CD4-positive, alpha-beta memory T cell (primary cell): ENCODE measurements at regions not wholly inside any gene's neighbourhood (a gene's known extent, or its start where the extent isn't known, plus 50 kb on each side); places are given as distances from the start of the nearest gene placed in this dataset.

Experiments
- CTCF ChIA-PET: fragments of 350-600 bp; sonication (Branson Sonifier 250); formaldehyde crosslinking; loops from one replicate; lab custom pipeline; 2021; ENCODE audit warnings: inconsistent platforms; ENCODE audit not compliant: partially characterized antibody; lab: Charles Lee
- POLR2A ChIA-PET: fragments of 350-600 bp; sonication (Branson Sonifier 250); formaldehyde crosslinking; loops from one replicate; lab custom pipeline; 2021; ENCODE audit not compliant: partially characterized antibody; lab: Charles Lee
- DNase-seq, 5 donors: peaks; one replicate each; pipeline versions ENCODE4 v3.0.0 to v3.0.0-alpha.2; 2020 to 2022; ENCODE audit warnings: mixed read lengths in 1 of 5
- H3K27ac ChIP-seq: one replicate; pipeline ENCODE4 v1.7.0; 2013; ENCODE audit warnings: low read depth, low read length
- H3K27me3 ChIP-seq: 2 replicates; pipeline ENCODE4 v1.7.0; 2013; ENCODE audit warnings: mild to moderate bottlenecking, low read length, moderate library complexity; ENCODE audit not compliant: insufficient read depth
- H3K36me3 ChIP-seq: 2 replicates; pipeline ENCODE4 v1.7.0; 2013; ENCODE audit warnings: mild to moderate bottlenecking, low read length, moderate library complexity; ENCODE audit not compliant: insufficient read depth
- H3K4me1 ChIP-seq: 2 replicates; pipeline ENCODE4 v1.7.0; 2013; ENCODE audit warnings: mild to moderate bottlenecking, low read length, moderate library complexity; ENCODE audit not compliant: insufficient read depth
- H3K4me3 ChIP-seq, 2 donors: one replicate each; pipeline ENCODE4 v1.7.0; 2013; ENCODE audit warnings: low read length in 2 of 2, mild to moderate bottlenecking in 1 of 2
- H3K9me3 ChIP-seq, 2 donors: one replicate each; pipeline ENCODE4 v1.7.0; 2013; ENCODE audit warnings: low read length in 2 of 2, control low read depth in 1 of 2; ENCODE audit not compliant: control insufficient read depth in 1 of 2
- H3K27ac Mint-ChIP-seq, 7 donors: one replicate each; pipeline ENCODE4 v1.8.0; 2020 to 2021; ENCODE audit warnings: mixed read lengths in 7 of 7, mild to moderate bottlenecking in 6 of 7, inconsistent platforms in 3 of 7, moderate library complexity in 3 of 7
- H3K27me3 Mint-ChIP-seq, 2 donors: one replicate each; pipeline ENCODE4 v1.8.0; 2020 to 2021; ENCODE audit warnings: mixed read lengths in 2 of 2
- H3K36me3 Mint-ChIP-seq, 2 donors: one replicate each; pipeline ENCODE4 v1.8.0; 2020 to 2021; ENCODE audit warnings: mixed read lengths in 2 of 2, inconsistent platforms in 1 of 2, mild to moderate bottlenecking in 1 of 2
- H3K4me1 Mint-ChIP-seq, 4 donors: one replicate each; pipeline ENCODE4 v1.8.0; 2020 to 2021; ENCODE audit warnings: mixed read lengths in 4 of 4, mild to moderate bottlenecking in 1 of 4
- H3K4me3 Mint-ChIP-seq, 8 donors: one replicate each; pipeline ENCODE4 v1.8.0; 2020 to 2021; ENCODE audit warnings: mixed read lengths in 8 of 8, mild to moderate bottlenecking in 7 of 8, moderate library complexity in 6 of 8, inconsistent platforms in 3 of 8
- H3K9me3 Mint-ChIP-seq, 8 donors: one replicate each; pipeline ENCODE4 v1.8.0; 2020 to 2021; ENCODE audit warnings: mixed read lengths in 8 of 8, mild to moderate bottlenecking in 5 of 8, inconsistent platforms in 3 of 8, moderate library complexity in 1 of 8
- intact Hi-C: fragments of 100-400 bp; cut with micrococcal nuclease; formaldehyde crosslinking; loops from one replicate; pipeline ENCODE4 v1.15.1; 2023

- Histone ChIP-seq H3K27me3 (peaks cover 4% of the 10 kb centered on the region), H3K4me1 (no peaks in the 10 kb centered on the region), H3K9me3 (no peaks in the 10 kb centered on the region), H3K27ac (no peak overlapping the region), H3K4me3 (no peak overlapping the region), H3K36me3 (no peaks in the 10 kb centered on the region)
- intact Hi-C loops: no loop called here
- DNase-seq: no peak
- H3K4me1 Mint-ChIP-seq: no peaks in the 10 kb centered on the region
- peaks cover 26% of the 10 kb centered on the region in 2 donors for H3K27me3 Mint-ChIP-seq
- H3K4me3 Mint-ChIP-seq: no peak overlapping the region
- ChIA-PET CTCF (no interaction called here), POLR2A (no interaction called here)
- H3K27ac Mint-ChIP-seq: no peak overlapping the region
- H3K9me3 Mint-ChIP-seq: peaks cover 0 to 16% (median 10%) of the 10 kb centered on the region in 8 donors
- no peaks in the 10 kb centered on the region for H3K36me3 Mint-ChIP-seq
Observed at GRCh38 chr20:51142448-51142847, 119.5 kb upstream of the KCNG1 start.

- Mint-ChIP-seq H3K27ac (no peak overlapping the region), H3K4me3 (no peak overlapping the region), H3K27me3 (peaks cover 23 to 30% of the 10 kb centered on the region in 2 donors), H3K4me1 (peaks cover 0 to 4% (median 0%) of the 10 kb centered on the region in 4 donors), H3K9me3 (peaks cover 0 to 10% (median 5%) of the 10 kb centered on the region in 8 donors), H3K36me3 (no peaks in the 10 kb centered on the region)
- ChIA-PET POLR2A (no interaction called here), CTCF (no interaction called here)
- H3K36me3 ChIP-seq: no peaks in the 10 kb centered on the region
- no peak for DNase-seq
- no peak overlapping the region for H3K4me3 ChIP-seq
- no peak overlapping the region for H3K27ac ChIP-seq
- H3K9me3 ChIP-seq: no peaks in the 10 kb centered on the region
- peaks cover 4% of the 10 kb centered on the region for H3K27me3 ChIP-seq
- intact Hi-C loops: no loop called here
- no peaks in the 10 kb centered on the region for H3K4me1 ChIP-seq
Observed at GRCh38 chr20:51140671-51141070, 117.8 kb upstream of the KCNG1 start.

- no peaks in the 10 kb centered on the region for H3K36me3 ChIP-seq
- no peak overlapping the region for H3K4me3 ChIP-seq
- peaks cover 4% of the 10 kb centered on the region for H3K27me3 ChIP-seq
- Mint-ChIP-seq H3K4me3 (no peak overlapping the region), H3K4me1 (peaks cover 0 to 5% (median 0%) of the 10 kb centered on the region in 4 donors), H3K36me3 (no peaks in the 10 kb centered on the region), H3K9me3 (peaks cover 0 to 3% (median 0%) of the 10 kb centered on the region in 8 donors), H3K27ac (no peak overlapping the region), H3K27me3 (peaks cover 20 to 25% of the 10 kb centered on the region in 2 donors)
- H3K9me3 ChIP-seq: no peaks in the 10 kb centered on the region
- intact Hi-C loops: no loop called here
- ChIA-PET CTCF (no interaction called here), POLR2A (no interaction called here)
- H3K4me1 ChIP-seq: no peaks in the 10 kb centered on the region
- DNase-seq: no peak
- H3K27ac ChIP-seq: no peak overlapping the region
Observed at GRCh38 chr20:51139891-51140290, 117.0 kb upstream of the KCNG1 start.

GRCh38 chr20:51138576-51138975, 115.7 kb upstream of the KCNG1 start:
- POLR2A ChIA-PET: no interaction called here
- H3K9me3 ChIP-seq: no peaks in the 10 kb centered on the region
- no peak overlapping the region for H3K27ac ChIP-seq
- no peak for DNase-seq
- CTCF ChIA-PET: no interaction called here
- no peaks in the 10 kb centered on the region for H3K4me1 ChIP-seq
- no peaks in the 10 kb centered on the region for H3K27me3 ChIP-seq
- Mint-ChIP-seq H3K36me3 (no peaks in the 10 kb centered on the region), H3K4me3 (no peak overlapping the region), H3K4me1 (peaks cover 0 to 5% (median 0%) of the 10 kb centered on the region in 4 donors), H3K9me3 (no peaks in the 10 kb centered on the region), H3K27ac (no peak overlapping the region), H3K27me3 (peaks cover 15 to 27% of the 10 kb centered on the region in 2 donors)
- no peaks in the 10 kb centered on the region for H3K36me3 ChIP-seq
- intact Hi-C loops: no loop called here
- no peak overlapping the region for H3K4me3 ChIP-seq

GRCh38 chr20:51137461-51137860, 114.6 kb upstream of the KCNG1 start:
- Mint-ChIP-seq H3K9me3 (no peaks in the 10 kb centered on the region), H3K27me3 (peaks cover 12 to 21% of the 10 kb centered on the region in 2 donors), H3K4me3 (no peak overlapping the region), H3K36me3 (no peaks in the 10 kb centered on the region), H3K4me1 (peaks cover 0 to 5% (median 0%) of the 10 kb centered on the region in 4 donors), H3K27ac (no peak overlapping the region)
- H3K36me3 ChIP-seq: no peaks in the 10 kb centered on the region
- ChIA-PET POLR2A (no interaction called here), CTCF (interaction anchor here (0.7 kb wide), 1 partner anchor 80 kb away, joined by 3 read pairs; no protein-coding TSS in a partner anchor)
- no peaks in the 10 kb centered on the region for H3K27me3 ChIP-seq
- no peak overlapping the region for H3K4me3 ChIP-seq
- intact Hi-C loops: no loop called here
- H3K9me3 ChIP-seq: no peaks in the 10 kb centered on the region
- H3K27ac ChIP-seq: no peak overlapping the region
- H3K4me1 ChIP-seq: no peaks in the 10 kb centered on the region
- no peak for DNase-seq

DNA sequence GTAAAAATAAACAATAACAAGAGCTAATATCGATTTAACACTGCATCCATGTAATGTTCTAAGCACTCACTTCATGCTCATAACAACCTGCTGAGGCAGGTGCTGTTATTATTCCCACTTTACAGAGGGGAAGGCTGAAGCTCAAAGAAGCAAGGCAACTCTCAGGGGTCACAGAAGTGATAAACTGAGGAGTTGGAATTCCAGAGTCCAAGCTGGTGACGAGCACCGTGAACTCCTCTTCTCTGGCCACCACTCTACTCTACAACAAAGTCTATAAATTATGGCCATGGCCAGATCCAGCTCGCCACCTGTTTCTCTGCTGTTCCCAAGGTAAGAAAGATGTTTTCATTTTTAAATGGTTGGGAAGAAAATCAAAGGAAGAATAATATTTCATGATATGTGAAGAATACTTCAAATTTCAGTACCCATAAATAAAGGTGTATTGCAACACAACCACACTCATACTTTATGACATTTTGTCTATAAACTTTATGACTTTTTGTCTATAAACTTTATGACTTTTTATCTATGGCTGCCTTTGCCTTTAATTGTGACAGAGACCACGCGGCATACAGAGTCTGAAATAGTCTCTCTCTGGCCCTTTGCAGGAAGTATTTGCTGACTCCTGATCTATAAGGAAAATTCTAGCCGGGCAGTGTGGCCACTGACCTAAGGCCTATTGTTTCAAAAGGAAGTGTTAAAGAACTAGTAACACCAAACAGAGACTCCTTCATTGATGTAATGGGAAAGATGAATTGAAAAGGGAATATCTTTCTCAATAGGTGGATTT, 113.2 kb upstream of the KCNG1 start:
- ChIA-PET CTCF (interaction anchor here (1.1 kb wide), 1 partner anchor 8 kb away, joined by 3 read pairs; no protein-coding TSS in a partner anchor), POLR2A (no interaction called here)
- no peak overlapping the region for H3K27ac Mint-ChIP-seq
- H3K4me3 Mint-ChIP-seq: peak overlapping the region in 1 of 8 donors; percentile 19
- DNase-seq: no peak
- Histone ChIP-seq H3K4me3 (no peak overlapping the region), H3K27me3 (no peaks in the 10 kb centered on the region), H3K4me1 (no peaks in the 10 kb centered on the region), H3K27ac (no peak overlapping the region), H3K36me3 (no peaks in the 10 kb centered on the region), H3K9me3 (no peaks in the 10 kb centered on the region)
- peaks cover 3 to 18% of the 10 kb centered on the region in 2 donors for H3K27me3 Mint-ChIP-seq
- no peaks in the 10 kb centered on the region for H3K36me3 Mint-ChIP-seq
- H3K9me3 Mint-ChIP-seq: no peaks in the 10 kb centered on the region
- intact Hi-C loops: no loop called here
- H3K4me1 Mint-ChIP-seq: peaks cover 0 to 5% (median 0%) of the 10 kb centered on the region in 4 donors

- Histone ChIP-seq H3K4me3 (no peak overlapping the region), H3K9me3 (no peaks in the 10 kb centered on the region), H3K27ac (no peak overlapping the region), H3K36me3 (no peaks in the 10 kb centered on the region), H3K27me3 (no peaks in the 10 kb centered on the region), H3K4me1 (peaks cover under 1% of the 10 kb centered on the region)
- peaks cover 0 to 5% (median 0%) of the 10 kb centered on the region in 4 donors for H3K4me1 Mint-ChIP-seq
- ChIA-PET CTCF (no interaction called here), POLR2A (no interaction called here)
- no peak overlapping the region for H3K27ac Mint-ChIP-seq
- H3K9me3 Mint-ChIP-seq: no peaks in the 10 kb centered on the region
- no peaks in the 10 kb centered on the region for H3K36me3 Mint-ChIP-seq
- H3K4me3 Mint-ChIP-seq: no peak overlapping the region
- no peak for DNase-seq
- intact Hi-C loops: no loop called here
- H3K27me3 Mint-ChIP-seq: peaks cover 3 to 17% of the 10 kb centered on the region in 2 donors
Observed at GRCh38 chr20:51134405-51134804, 111.5 kb upstream of the KCNG1 start.
